SU-DHL-6 (cell line): ENCODE measurements at regions not wholly inside any gene's neighbourhood (a gene's known extent, or its start where the extent isn't known, plus 50 kb on each side); places are given as distances from the start of the nearest gene placed in this dataset.

Experiments
- CTCF ChIP-seq: fragments of 200-600 bp; sonication (generic); IDR thresholded peaks from one replicate; pipeline ENCODE4 v1.5.1; 2017; ENCODE audit warnings: antibody characterized with exemption, mild to moderate bottlenecking, low read length, moderate library complexity; ENCODE audit not compliant: insufficient read depth, poor library complexity, severe bottlenecking
- EZH2phosphoT487 ChIP-seq: fragments of 200-600 bp; sonication (generic), shearing (Covaris generic); conservative IDR thresholded peaks from 2 replicates; pipeline ENCODE4 v1.6.1; 2018; ENCODE audit warnings: mild to moderate bottlenecking, antibody characterized with exemption, low read length, moderate library complexity, mixed read lengths

GRCh38 chr4:89496851-89497250 is 189.3 kb upstream of the GPRIN3 start:
- no peak for TF ChIP-seq CTCF
- no peak for TF ChIP-seq EZH2phosphoT487
